Spleen (tissue), 7 donors: ENCODE measurements at regions not wholly inside any gene's neighbourhood (a gene's known extent, or its start where the extent isn't known, plus 50 kb on each side); places are given as distances from the start of the nearest gene placed in this dataset.

Experiments
- CTCF ChIP-seq, 11 experiments: fragments of 200-600 bp in 7 of 11; fragments of 450-650 bp in 4 of 11; sonication (generic) in 4 of 11; IDR thresholded peaks in 8 of 11; conservative IDR thresholded peaks in 3 of 11; 1 replicate in 7 of 11; 2 replicates in 4 of 11; pipeline versions ENCODE4 v1.4.0 to v1.8.0; 2016 to 2021; ENCODE audit warnings: antibody characterized with exemption in 11 of 11, inconsistent platforms in 4 of 11, mild to moderate bottlenecking in 1 of 11
- POLR2A ChIP-seq, 3 donors: fragments of 450-650 bp; IDR thresholded peaks; one replicate each; pipeline ENCODE4 v1.5.1; 2017; ENCODE audit warnings: antibody characterized with exemption in 3 of 3, mild to moderate bottlenecking in 1 of 3
- POLR2AphosphoS5 ChIP-seq, 3 donors: sonication (generic); formaldehyde crosslinking; IDR thresholded peaks; one replicate each; pipeline ENCODE4 v1.5.1; 2017; ENCODE audit warnings: antibody characterized with exemption in 3 of 3
- donor health status: DM: no; HTN: no; CAD: no; lungs with moderate emphysema.
- donor health status: DM: no; HTN: no; CAD: no.
- donor health status: DM: no; HTN: no; CAD: no.

GRCh38 chr9:82116556-82116955, 128.0 kb downstream of the SPATA31D1 start:
- no peak for TF ChIP-seq POLR2AphosphoS5 (IDR thresholded peaks at IDR 0.05)
- no peak for TF ChIP-seq CTCF (IDR thresholded peaks at IDR 0.05 in 8 of 11, conservative IDR thresholded peaks at IDR 0.05 in 3 of 11)
- no peak for TF ChIP-seq POLR2A (IDR thresholded peaks at IDR 0.05)
